B cell (primary cell): ENCODE measurements at regions not wholly inside any gene's neighbourhood (a gene's known extent, or its start where the extent isn't known, plus 50 kb on each side); places are given as distances from the start of the nearest gene placed in this dataset.

ENCODE experiments used
- ATAC-seq: fragments of 200-7000 bp; cut with Tn5 transposase; one replicate; pipeline ENCODE4 v1.10.0; 2021; ENCODE audit warnings: low read depth, mild to moderate bottlenecking, moderate number of reproducible peaks, moderate library complexity
- CTCF ChIA-PET: fragments of 350-600 bp; sonication (Branson Sonifier 250); formaldehyde crosslinking; loops from one replicate; lab custom pipeline; 2021; ENCODE audit warnings: antibody characterized with exemption, inconsistent platforms; lab: Charles Lee
- POLR2A ChIA-PET: fragments of 350-600 bp; sonication (Branson Sonifier 250); formaldehyde crosslinking; loops from one replicate; lab custom pipeline; 2021; ENCODE audit warnings: antibody characterized with exemption; lab: Charles Lee
- DNase-seq: peaks from one replicate; pipeline ENCODE4 v3.0.0; 2013
- H2AFZ ChIP-seq: 2 replicates; pipeline ENCODE4 v1.6.1; 2012; ENCODE audit warnings: mild to moderate bottlenecking, low read depth, low read length; ENCODE audit not compliant: insufficient read depth, poor library complexity, severe bottlenecking
- H3K27ac ChIP-seq, 2 donors: 1 replicate in 1 of 2; 2 replicates in 1 of 2; pipeline ENCODE4 v1.5.1; 2012 to 2013; ENCODE audit warnings: low read length in 2 of 2, mild to moderate bottlenecking in 2 of 2, moderate library complexity in 1 of 2
- H3K27me3 ChIP-seq, 4 experiments: fragments of 200-600 bp in 1 of 4; sonication (generic) in 1 of 4; replicated peaks in 1 of 4; 1 replicate in 2 of 4; 2 replicates in 2 of 4; pipeline versions ENCODE4 v1.6.1 to v1.7.0; 2013 to 2016; ENCODE audit warnings: low read length in 3 of 4, mild to moderate bottlenecking in 2 of 4, mixed read lengths in 1 of 4, moderate library complexity in 1 of 4; ENCODE audit not compliant: insufficient read depth in 4 of 4, control insufficient read depth in 3 of 4; ENCODE audit errors: control extremely low read depth in 1 of 4
- H3K36me3 ChIP-seq, 2 experiments: replicated peaks in 1 of 2; 1 replicate in 1 of 2; 2 replicates in 1 of 2; pipeline versions ENCODE4 v1.6.1 to v1.7.1; 2013; ENCODE audit warnings: low read length in 1 of 2; ENCODE audit not compliant: insufficient read depth in 2 of 2, control insufficient read depth in 1 of 2; ENCODE audit errors: control extremely low read depth in 1 of 2, extremely low read depth in 1 of 2
- H3K4me1 ChIP-seq, 2 donors: fragments of 200-600 bp in 1 of 2; sonication (generic) in 1 of 2; 1 replicate in 1 of 2; 2 replicates in 1 of 2; pipeline versions ENCODE4 v1.5.1 to v1.6.1; 2013 to 2017; ENCODE audit warnings: low read length in 2 of 2; ENCODE audit not compliant: control insufficient read depth in 2 of 2, insufficient read depth in 2 of 2
- H3K4me2 ChIP-seq: replicated peaks from 2 replicates; pipeline ENCODE3; 2012; ENCODE audit warnings: mild to moderate bottlenecking, low read depth, low read length; ENCODE audit not compliant: poor library complexity, severe bottlenecking
- H3K4me3 ChIP-seq, 5 experiments: fragments of 200-600 bp in 1 of 5; sonication (generic) in 1 of 5; 1 replicate in 3 of 5; 2 replicates in 2 of 5; pipeline versions ENCODE4 v1.5.1 to v1.7.0; 2011 to 2016; ENCODE audit warnings: low read length in 4 of 5, mild to moderate bottlenecking in 4 of 5, low read depth in 2 of 5, control low read depth in 1 of 5, moderate library complexity in 1 of 5; ENCODE audit not compliant: insufficient read depth in 1 of 5; ENCODE audit errors: control extremely low read depth in 1 of 5, extremely low read depth in 1 of 5
- H3K79me2 ChIP-seq: fragments of 200-600 bp; sonication (generic); one replicate; pipeline ENCODE4 v1.6.0; 2016; ENCODE audit warnings: low read length; ENCODE audit not compliant: control insufficient read depth, insufficient read depth
- H3K9ac ChIP-seq: fragments of 200-600 bp; sonication (generic); 2 replicates; pipeline ENCODE4 v1.6.1; 2017; ENCODE audit warnings: mild to moderate bottlenecking, low read length, moderate library complexity
- H3K9me3 ChIP-seq, 3 donors: one replicate each; pipeline versions ENCODE4 v1.6.1 to v1.7.1; 2013; ENCODE audit warnings: low read length in 2 of 3; ENCODE audit not compliant: control insufficient read depth in 2 of 3, insufficient read depth in 1 of 3; ENCODE audit errors: control extremely low read depth in 1 of 3
- H4K20me1 ChIP-seq: 2 replicates; pipeline ENCODE4 v1.6.0; 2012; ENCODE audit warnings: mild to moderate bottlenecking, low read length; ENCODE audit not compliant: insufficient read depth, control insufficient read depth, poor library complexity, severe bottlenecking
- H3K27ac Mint-ChIP-seq: one replicate; pipeline ENCODE4 v1.8.0; 2021; ENCODE audit warnings: mixed read lengths
- H3K27me3 Mint-ChIP-seq: one replicate; pipeline ENCODE4 v1.8.0; 2021; ENCODE audit warnings: mixed read lengths
- H3K4me1 Mint-ChIP-seq: one replicate; pipeline ENCODE4 v1.8.0; 2021; ENCODE audit warnings: mixed read lengths
- H3K4me3 Mint-ChIP-seq: one replicate; pipeline ENCODE4 v1.8.0; 2021; ENCODE audit warnings: mixed read lengths
- H3K9me3 Mint-ChIP-seq: one replicate; pipeline ENCODE4 v1.8.0; 2022; ENCODE audit warnings: mixed read lengths; ENCODE audit not compliant: insufficient read depth
- CTCF ChIP-seq: fragments of 200-600 bp; IDR thresholded peaks from one replicate; pipeline ENCODE4 v1.8.0; 2022; ENCODE audit warnings: antibody characterized with exemption, mild to moderate bottlenecking
- EZH2 ChIP-seq: IDR thresholded peaks from 2 replicates; pipeline ENCODE4 v1.6.1; 2012; ENCODE audit warnings: borderline replicate concordance, low read depth, mild to moderate bottlenecking, moderate library complexity, low read length; ENCODE audit not compliant: insufficient read depth, poor library complexity, severe bottlenecking
- WGBS: methylation state at CpG from one replicate; pipeline ENCODE4 v1.1.5; 2013; ENCODE audit warnings: missing lambda C conversion rate; ENCODE audit not compliant: insufficient coverage; 5-methylcytosine and 5-hydroxymethylcytosine counted together
- intact Hi-C: fragments of 100-400 bp; cut with micrococcal nuclease; formaldehyde crosslinking; loops from one replicate; pipeline ENCODE4 v1.10.0; 2022

- ATAC-seq (no peak), DNase-seq (no peak)
- TF ChIP-seq CTCF (no peak), EZH2 (no peak)
- no peak overlapping the region for H3K4me3 ChIP-seq
- POLR2A ChIA-PET, result no interaction called here
- no peak overlapping the region for H3K9ac ChIP-seq
- CTCF ChIA-PET, result no interaction called here
- no peak overlapping the region for H3K4me3 Mint-ChIP-seq
- WGBS, result no CpG with 5 or more reads among the region's 2 CpGs
- H3K4me1 Mint-ChIP-seq, result no peaks in the 10 kb centered on the region
- no peaks in the 10 kb centered on the region for H3K79me2 ChIP-seq
- H3K4me1 ChIP-seq, result no peaks in the 10 kb centered on the region
- no peaks in the 10 kb centered on the region for H3K9me3 ChIP-seq
- no peaks in the 10 kb centered on the region for H4K20me1 ChIP-seq
- H3K27ac Mint-ChIP-seq, result no peak overlapping the region
- intact Hi-C loops, result no loop called here
- no peaks in the 10 kb centered on the region for H3K27me3 ChIP-seq
- H3K9me3 Mint-ChIP-seq, result no peaks in the 10 kb centered on the region
- no peak overlapping the region for H3K27ac ChIP-seq
- H3K36me3 ChIP-seq, result no peaks in the 10 kb centered on the region
- peaks cover 5% of the 10 kb centered on the region for H3K27me3 Mint-ChIP-seq
- no peak overlapping the region for H3K4me2 ChIP-seq
- H2AFZ ChIP-seq, result no peak overlapping the region
Observed at GRCh38 chr4:121534187-121534586, 153.4 kb upstream of the QRFPR start.

GRCh38 chr4:121526509-121526908 lies 145.7 kb upstream of the QRFPR start:
- Histone ChIP-seq H3K36me3 (no peaks in the 10 kb centered on the region), H3K27me3 (peaks cover 0 to 4% (median 0%) of the 10 kb centered on the region in 4 experiments), H3K9me3 (no peaks in the 10 kb centered on the region), H3K27ac (no peak overlapping the region), H2AFZ (no peak overlapping the region), H3K9ac (no peak overlapping the region), H3K4me1 (no peaks in the 10 kb centered on the region), H3K79me2 (no peaks in the 10 kb centered on the region), H4K20me1 (no peaks in the 10 kb centered on the region), H3K4me3 (no peak overlapping the region), H3K4me2 (no peak overlapping the region)
- Mint-ChIP-seq H3K27ac (no peak overlapping the region), H3K4me3 (no peak overlapping the region), H3K4me1 (no peaks in the 10 kb centered on the region), H3K27me3 (no peaks in the 10 kb centered on the region), H3K9me3 (peaks cover 3% of the 10 kb centered on the region)
- intact Hi-C loops, result no loop called here
- ChIA-PET POLR2A (no interaction called here), CTCF (no interaction called here)
- no peak for ATAC-seq
- no peak for DNase-seq
- 90% methylated on average over 2 of the region's 3 CpGs for WGBS
- TF ChIP-seq CTCF, result no peak
- TF ChIP-seq EZH2, result no peak
